ENCODE measurements at regions not wholly inside any gene's neighbourhood (a gene's known extent, or its start where the extent isn't known, plus 50 kb on each side); places are given as distances from the start of the nearest gene placed in this dataset.

GRCh38 chr6:8269094-8269493, 166.3 kb downstream of the SLC35B3 start:
- CTCF ChIA-PET, result no interaction called here
- DNase-seq (ENCODE audit: low read depth), result no peak
- POLR2A ChIA-PET, result no interaction called here
- no peaks in the 10 kb centered on the region for H3K27me3 ChIP-seq (ENCODE audit: control insufficient read depth, insufficient read depth, low read length)
- no peak for TF ChIP-seq CTCF (IDR thresholded peaks at IDR 0.05; ENCODE audit: insufficient read depth, low read depth, low read length)
- H3K4me3 ChIP-seq (ENCODE audit: low read depth, low read length), result no peak overlapping the region
- H3K36me3 ChIP-seq (ENCODE audit: control insufficient read depth, insufficient read depth, low read length), result no peaks in the 10 kb centered on the region

GRCh38 chr6:8268606-8269005, 166.3 kb upstream of the EEF1E1 start:
- CTCF ChIA-PET, result no interaction called here

GRCh38 chr6:8268156-8268555, 165.8 kb upstream of the EEF1E1 start:
- H3K27me3 ChIP-seq (ENCODE audit: control insufficient read depth, insufficient read depth, low read length), result no peaks in the 10 kb centered on the region
- POLR2A ChIA-PET, result no interaction called here
- CTCF ChIA-PET, result no interaction called here
- H3K36me3 ChIP-seq (ENCODE audit: control insufficient read depth, insufficient read depth, low read length), result no peaks in the 10 kb centered on the region
- DNase-seq (ENCODE audit: low read depth), result no peak
- no peak for TF ChIP-seq CTCF (IDR thresholded peaks at IDR 0.05; ENCODE audit: insufficient read depth, low read depth, low read length)
- no peak overlapping the region for H3K4me3 ChIP-seq (ENCODE audit: low read depth, low read length)

More at GRCh38 chr6:8268606-8269005, 166.3 kb upstream of the EEF1E1 start:
- POLR2A ChIA-PET, result no interaction called here
- no peak for TF ChIP-seq CTCF (IDR thresholded peaks at IDR 0.05; ENCODE audit: insufficient read depth, low read depth, low read length)
- H3K27me3 ChIP-seq (ENCODE audit: control insufficient read depth, insufficient read depth, low read length), result no peaks in the 10 kb centered on the region
- H3K4me3 ChIP-seq (ENCODE audit: low read depth, low read length), result no peak overlapping the region
- no peak for DNase-seq (ENCODE audit: low read depth)
- H3K36me3 ChIP-seq (ENCODE audit: control insufficient read depth, insufficient read depth, low read length), result no peaks in the 10 kb centered on the region

- no peak for DNase-seq (ENCODE audit: low read depth)
- TF ChIP-seq CTCF (IDR thresholded peaks at IDR 0.05; ENCODE audit: insufficient read depth, low read depth, low read length), result no peak
- POLR2A ChIA-PET, result no interaction called here
- Histone ChIP-seq H3K4me3 (ENCODE audit: low read depth, low read length) (no peak overlapping the region), H3K27me3 (ENCODE audit: control insufficient read depth, insufficient read depth, low read length) (no peaks in the 10 kb centered on the region), H3K36me3 (ENCODE audit: control insufficient read depth, insufficient read depth, low read length) (no peaks in the 10 kb centered on the region)
- CTCF ChIA-PET, result no interaction called here
Measured at GRCh38 chr6:8260610-8261009, 158.3 kb upstream of the EEF1E1 start.

- no peak for TF ChIP-seq CTCF (IDR thresholded peaks at IDR 0.05; ENCODE audit: insufficient read depth, low read depth, low read length)
- H3K27me3 ChIP-seq (ENCODE audit: control insufficient read depth, insufficient read depth, low read length), result no peaks in the 10 kb centered on the region
- no peak overlapping the region for H3K4me3 ChIP-seq (ENCODE audit: low read depth, low read length)
- POLR2A ChIA-PET, result no interaction called here
- no peak for DNase-seq (ENCODE audit: low read depth)
- no peaks in the 10 kb centered on the region for H3K36me3 ChIP-seq (ENCODE audit: control insufficient read depth, insufficient read depth, low read length)
- CTCF ChIA-PET, result no interaction called here
Measured at GRCh38 chr6:8246403-8246802, 144.1 kb upstream of the EEF1E1 start.

Measured in BJ (cell line).